ENCODE measurements at regions not wholly inside any gene's neighbourhood (a gene's known extent, or its start where the extent isn't known, plus 50 kb on each side); places are given as distances from the start of the nearest gene placed in this dataset.

- TF ChIP-seq JUND (CRISPR knock-in tag; IDR thresholded peaks at IDR 0.05) (no peak), ZNF607 (CRISPR knock-in tag; IDR thresholded peaks at IDR 0.05; ENCODE audit: borderline replicate concordance) (no peak), EZH2 (conservative IDR thresholded peaks at IDR 0.05; ENCODE audit: low read depth, low read length) (no peak), ZNF230 (CRISPR knock-in tag; IDR thresholded peaks at IDR 0.05) (no peak), ZBTB40 (IDR thresholded peaks at IDR 0.05) (no peak), ZBTB40 (CRISPR knock-in tag; IDR thresholded peaks at IDR 0.05) (no peak), MAFK (conservative IDR thresholded peaks at IDR 0.05 in 1 of 2, IDR thresholded peaks at IDR 0.05 in 1 of 2; ENCODE audit: low read length in 2 of 2) (no peak), NR3C1 (CRISPR knock-in tag; IDR thresholded peaks at IDR 0.05) (no peak)
- TF ChIP-seq, protein P1, sequence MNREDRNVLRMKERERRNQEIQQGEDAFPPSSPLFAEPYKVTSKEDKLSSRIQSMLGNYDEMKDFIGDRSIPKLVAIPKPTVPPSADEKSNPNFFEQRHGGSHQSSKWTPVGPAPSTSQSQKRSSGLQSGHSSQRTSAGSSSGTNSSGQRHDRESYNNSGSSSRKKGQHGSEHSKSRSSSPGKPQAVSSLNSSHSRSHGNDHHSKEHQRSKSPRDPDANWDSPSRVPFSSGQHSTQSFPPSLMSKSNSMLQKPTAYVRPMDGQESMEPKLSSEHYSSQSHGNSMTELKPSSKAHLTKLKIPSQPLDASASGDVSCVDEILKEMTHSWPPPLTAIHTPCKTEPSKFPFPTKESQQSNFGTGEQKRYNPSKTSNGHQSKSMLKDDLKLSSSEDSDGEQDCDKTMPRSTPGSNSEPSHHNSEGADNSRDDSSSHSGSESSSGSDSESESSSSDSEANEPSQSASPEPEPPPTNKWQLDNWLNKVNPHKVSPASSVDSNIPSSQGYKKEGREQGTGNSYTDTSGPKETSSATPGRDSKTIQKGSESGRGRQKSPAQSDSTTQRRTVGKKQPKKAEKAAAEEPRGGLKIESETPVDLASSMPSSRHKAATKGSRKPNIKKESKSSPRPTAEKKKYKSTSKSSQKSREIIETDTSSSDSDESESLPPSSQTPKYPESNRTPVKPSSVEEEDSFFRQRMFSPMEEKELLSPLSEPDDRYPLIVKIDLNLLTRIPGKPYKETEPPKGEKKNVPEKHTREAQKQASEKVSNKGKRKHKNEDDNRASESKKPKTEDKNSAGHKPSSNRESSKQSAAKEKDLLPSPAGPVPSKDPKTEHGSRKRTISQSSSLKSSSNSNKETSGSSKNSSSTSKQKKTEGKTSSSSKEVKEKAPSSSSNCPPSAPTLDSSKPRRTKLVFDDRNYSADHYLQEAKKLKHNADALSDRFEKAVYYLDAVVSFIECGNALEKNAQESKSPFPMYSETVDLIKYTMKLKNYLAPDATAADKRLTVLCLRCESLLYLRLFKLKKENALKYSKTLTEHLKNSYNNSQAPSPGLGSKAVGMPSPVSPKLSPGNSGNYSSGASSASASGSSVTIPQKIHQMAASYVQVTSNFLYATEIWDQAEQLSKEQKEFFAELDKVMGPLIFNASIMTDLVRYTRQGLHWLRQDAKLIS (CRISPR knock-in tag; IDR thresholded peaks at IDR 0.05): no peak
These were observed 1141.3 kb upstream of the PCDH20 start for GRCh38 chr13:62556978-62557377.
